ENCODE measurements at regions not wholly inside any gene's neighbourhood (a gene's known extent, or its start where the extent isn't known, plus 50 kb on each side); places are given as distances from the start of the nearest gene placed in this dataset.

DNA sequence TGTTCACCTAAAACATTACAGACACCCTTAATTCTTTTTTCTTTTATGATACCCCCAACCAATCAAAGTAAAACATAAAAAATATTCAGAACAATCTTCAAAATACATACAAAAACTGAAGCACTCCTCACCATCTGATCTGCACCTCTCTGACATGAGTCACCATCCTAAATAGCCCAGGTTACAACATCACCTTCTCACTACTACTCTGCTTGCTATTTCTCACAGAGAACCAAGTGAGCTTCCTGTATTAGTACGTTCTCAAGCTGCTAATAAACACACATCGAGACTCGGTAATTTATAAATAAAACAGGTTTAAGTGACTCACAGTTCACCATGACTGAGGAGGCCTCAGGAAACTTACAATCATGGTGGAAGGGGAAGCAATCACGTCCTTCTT lies 183.5 kb downstream of the CBLN2 start:
- Histone ChIP-seq H3K27ac (no peak overlapping the region), H3K9me3 (no peaks in the 10 kb centered on the region), H3K4me1 (no peaks in the 10 kb centered on the region), H3K27me3 (no peaks in the 10 kb centered on the region), H3K4me3 (no peak overlapping the region), H3K36me3 (no peaks in the 10 kb centered on the region)
- intact Hi-C loops (cut with DNase I; ENCODE audit: low total_unique reads) (no loop called here), in situ Hi-C loops (cut with MboI; ENCODE audit: low sequenced_read_pairs in 4 of 4) (no loop called here)
- no peak for ATAC-seq
- DNase-seq: no peak
- TF ChIP-seq, protein P1, sequence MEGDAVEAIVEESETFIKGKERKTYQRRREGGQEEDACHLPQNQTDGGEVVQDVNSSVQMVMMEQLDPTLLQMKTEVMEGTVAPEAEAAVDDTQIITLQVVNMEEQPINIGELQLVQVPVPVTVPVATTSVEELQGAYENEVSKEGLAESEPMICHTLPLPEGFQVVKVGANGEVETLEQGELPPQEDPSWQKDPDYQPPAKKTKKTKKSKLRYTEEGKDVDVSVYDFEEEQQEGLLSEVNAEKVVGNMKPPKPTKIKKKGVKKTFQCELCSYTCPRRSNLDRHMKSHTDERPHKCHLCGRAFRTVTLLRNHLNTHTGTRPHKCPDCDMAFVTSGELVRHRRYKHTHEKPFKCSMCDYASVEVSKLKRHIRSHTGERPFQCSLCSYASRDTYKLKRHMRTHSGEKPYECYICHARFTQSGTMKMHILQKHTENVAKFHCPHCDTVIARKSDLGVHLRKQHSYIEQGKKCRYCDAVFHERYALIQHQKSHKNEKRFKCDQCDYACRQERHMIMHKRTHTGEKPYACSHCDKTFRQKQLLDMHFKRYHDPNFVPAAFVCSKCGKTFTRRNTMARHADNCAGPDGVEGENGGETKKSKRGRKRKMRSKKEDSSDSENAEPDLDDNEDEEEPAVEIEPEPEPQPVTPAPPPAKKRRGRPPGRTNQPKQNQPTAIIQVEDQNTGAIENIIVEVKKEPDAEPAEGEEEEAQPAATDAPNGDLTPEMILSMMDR (IDR thresholded peaks at IDR 0.05 in 4 of 5, conservative IDR thresholded peaks at IDR 0.05 in 1 of 5): no peak
- TF ChIP-seq POLR2A (IDR thresholded peaks at IDR 0.05): no peak

GRCh38 chr18:72342933-72343332 lies 201.2 kb downstream of the CBLN2 start:
- ATAC-seq (no peak), DNase-seq (no peak)
- Histone ChIP-seq H3K27me3 (no peaks in the 10 kb centered on the region), H3K4me1 (no peaks in the 10 kb centered on the region), H3K9me3 (no peaks in the 10 kb centered on the region), H3K27ac (no peak overlapping the region), H3K4me3 (no peak overlapping the region), H3K36me3 (no peaks in the 10 kb centered on the region)
- intact Hi-C loops (cut with DNase I; ENCODE audit: low total_unique reads): no loop called here
- in situ Hi-C loops (cut with MboI; ENCODE audit: low sequenced_read_pairs in 4 of 4): loop anchor here in 1 of 4 donors (25.0 kb wide), 1 partner anchor 106 kb away; no protein-coding TSS in a partner anchor
- TF ChIP-seq, protein P1 (IDR thresholded peaks at IDR 0.05 in 4 of 5, conservative IDR thresholded peaks at IDR 0.05 in 1 of 5): no peak
- TF ChIP-seq POLR2A (IDR thresholded peaks at IDR 0.05): no peak

- no peak overlapping the region for H3K4me3 ChIP-seq
- TF ChIP-seq, protein P1 (IDR thresholded peaks at IDR 0.05 in 4 of 5, conservative IDR thresholded peaks at IDR 0.05 in 1 of 5): no peak
- TF ChIP-seq POLR2A (IDR thresholded peaks at IDR 0.05): no peak
- no peaks in the 10 kb centered on the region for H3K9me3 ChIP-seq
- H3K4me1 ChIP-seq: no peaks in the 10 kb centered on the region
- intact Hi-C loops (cut with DNase I; ENCODE audit: low total_unique reads): no loop called here
- DNase-seq (no peak), ATAC-seq (no peak)
- H3K36me3 ChIP-seq: no peaks in the 10 kb centered on the region
- in situ Hi-C loops (cut with MboI; ENCODE audit: low sequenced_read_pairs in 4 of 4): loop anchor here in 1 of 4 donors (25.0 kb wide), 1 partner anchor 103 kb away; no protein-coding TSS in a partner anchor
- no peak overlapping the region for H3K27ac ChIP-seq
- no peaks in the 10 kb centered on the region for H3K27me3 ChIP-seq
Observed at GRCh38 chr18:72339976-72340375, 204.2 kb downstream of the CBLN2 start.

GRCh38 chr18:72336786-72337185 lies 207.4 kb downstream of the CBLN2 start:
- in situ Hi-C loops (cut with MboI; ENCODE audit: low sequenced_read_pairs in 4 of 4): loop anchor here in 1 of 4 donors (25.0 kb wide), 1 partner anchor 99 kb away; no protein-coding TSS in a partner anchor
- Histone ChIP-seq H3K36me3 (no peaks in the 10 kb centered on the region), H3K9me3 (no peaks in the 10 kb centered on the region), H3K4me3 (no peak overlapping the region), H3K27me3 (no peaks in the 10 kb centered on the region), H3K27ac (no peak overlapping the region), H3K4me1 (no peaks in the 10 kb centered on the region)
- DNase-seq (no peak), ATAC-seq (no peak)
- intact Hi-C loops (cut with DNase I; ENCODE audit: low total_unique reads): no loop called here
- TF ChIP-seq, protein P1 (IDR thresholded peaks at IDR 0.05 in 4 of 5, conservative IDR thresholded peaks at IDR 0.05 in 1 of 5): no peak
- TF ChIP-seq POLR2A (IDR thresholded peaks at IDR 0.05): no peak

GRCh38 chr18:72329533-72329932 lies 214.6 kb downstream of the CBLN2 start:
- ATAC-seq (no peak), DNase-seq (no peak)
- intact Hi-C loops (cut with DNase I; ENCODE audit: low total_unique reads) (no loop called here), in situ Hi-C loops (cut with MboI; ENCODE audit: low sequenced_read_pairs in 4 of 4) (loop anchor here in 1 of 4 donors (25.0 kb wide), 1 partner anchor 92 kb away; no protein-coding TSS in a partner anchor)
- H3K27me3 ChIP-seq: no peaks in the 10 kb centered on the region
- H3K9me3 ChIP-seq: no peaks in the 10 kb centered on the region
- no peak overlapping the region for H3K4me3 ChIP-seq
- no peaks in the 10 kb centered on the region for H3K36me3 ChIP-seq
- TF ChIP-seq, protein P1 (IDR thresholded peaks at IDR 0.05 in 4 of 5, conservative IDR thresholded peaks at IDR 0.05 in 1 of 5): no peak
- TF ChIP-seq POLR2A (IDR thresholded peaks at IDR 0.05): no peak
- no peaks in the 10 kb centered on the region for H3K4me1 ChIP-seq
- H3K27ac ChIP-seq: no peak overlapping the region
